ENCODE measurements at regions not wholly inside any gene's neighbourhood (a gene's known extent, or its start where the extent isn't known, plus 50 kb on each side); places are given as distances from the start of the nearest gene placed in this dataset.

- no peaks in the 10 kb centered on the region for H3K9me2 ChIP-seq (ENCODE audit: insufficient read depth)
- POLR2A ChIA-PET: no interaction called here
- CTCF ChIA-PET: no interaction called here
- no peaks in the 10 kb centered on the region for H3K79me2 ChIP-seq (ENCODE audit: insufficient read depth, low read length)
- TF ChIP-seq SRF (IDR thresholded peaks at IDR 0.05; ENCODE audit: low read depth): no peak
- TF ChIP-seq CTCF (IDR thresholded peaks at IDR 0.05 in 2 of 3, conservative IDR thresholded peaks at IDR 0.05 in 1 of 3; ENCODE audit: borderline replicate concordance in 1 of 3, insufficient read depth in 1 of 3, low read depth in 2 of 3, low read length in 2 of 3): no peak
- no peak for TF ChIP-seq ELF1 (IDR thresholded peaks at IDR 0.05; ENCODE audit: borderline replicate concordance, low read depth)
- no peak for TF ChIP-seq EZH2phosphoT487 (IDR thresholded peaks at IDR 0.05; ENCODE audit: borderline replicate concordance)
- no peak for TF ChIP-seq POLR2A (IDR thresholded peaks at IDR 0.05; ENCODE audit: borderline replicate concordance, extremely low read depth, insufficient read depth, insufficient read length)
- TF ChIP-seq EZH2 (IDR thresholded peaks at IDR 0.05): no peak
- no peak for TF ChIP-seq POLR2AphosphoS5 (IDR thresholded peaks at IDR 0.05; ENCODE audit: low read depth, low read length)
- no peak for TF ChIP-seq JUND (IDR thresholded peaks at IDR 0.05)
- TF ChIP-seq, protein P1, sequence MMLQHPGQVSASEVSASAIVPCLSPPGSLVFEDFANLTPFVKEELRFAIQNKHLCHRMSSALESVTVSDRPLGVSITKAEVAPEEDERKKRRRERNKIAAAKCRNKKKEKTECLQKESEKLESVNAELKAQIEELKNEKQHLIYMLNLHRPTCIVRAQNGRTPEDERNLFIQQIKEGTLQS (IDR thresholded peaks at IDR 0.05): no peak
- no peak for TF ChIP-seq SP1 (IDR thresholded peaks at IDR 0.05; ENCODE audit: low read depth)
- no peak for TF ChIP-seq ZFX (IDR thresholded peaks at IDR 0.05)
- TF ChIP-seq TCF7L2 (IDR thresholded peaks at IDR 0.05; ENCODE audit: borderline replicate concordance, extremely low read depth, insufficient read depth, insufficient read length): no peak
- no peak for TF ChIP-seq YY1 (IDR thresholded peaks at IDR 0.05; ENCODE audit: extremely low read depth, insufficient replicate concordance, low read depth, low read length)
- no peak for TF ChIP-seq REST (IDR thresholded peaks at IDR 0.05; ENCODE audit: low read depth)
- no peak for TF ChIP-seq CBX3 (IDR thresholded peaks at IDR 0.05; ENCODE audit: low read depth)
- no peak for TF ChIP-seq FOSL1 (IDR thresholded peaks at IDR 0.05; ENCODE audit: low read depth)
- no peak for TF ChIP-seq EGR1 (IDR thresholded peaks at IDR 0.05; ENCODE audit: low read depth)
- no peak for TF ChIP-seq ZBTB33 (IDR thresholded peaks at IDR 0.05; ENCODE audit: extremely low read depth, insufficient replicate concordance, low read length)
- no peak for TF ChIP-seq SIN3A (IDR thresholded peaks at IDR 0.05; ENCODE audit: low read depth)
- no peaks in the 10 kb centered on the region for H4K20me1 ChIP-seq (ENCODE audit: insufficient read depth)
- no peak for ATAC-seq
- no peak overlapping the region for H3K27ac ChIP-seq (ENCODE audit: low read depth, low read length)
- no peaks in the 10 kb centered on the region for H3K9me3 ChIP-seq (ENCODE audit: control insufficient read depth in 1 of 2, insufficient read depth in 1 of 2, low read depth in 1 of 2, low read length in 2 of 2)
- H3K27me3 ChIP-seq (ENCODE audit: insufficient read depth, low read length): no peaks in the 10 kb centered on the region
- RAD21 ChIA-PET (ENCODE audit: low non-redundant PET in 1 of 2, low total read pairs in 2 of 2, uncharacterized antibody in 2 of 2, unreplicated experiment in 2 of 2): no interaction called here
- H2AFZ ChIP-seq (ENCODE audit: low read depth, low read length, poor library complexity, severe bottlenecking): no peak overlapping the region
- BruUV-seq (replicated peaks): no TSS peak
- H3K4me3 ChIP-seq (replicated peaks in 1 of 2; ENCODE audit: low read depth in 1 of 2, low read length in 2 of 2): no peak overlapping the region
- H3K4me1 ChIP-seq (ENCODE audit: control insufficient read depth in 1 of 2, insufficient read depth in 2 of 2, low read length in 2 of 2): no peaks in the 10 kb centered on the region
- no peak overlapping the region for H3K9ac ChIP-seq (ENCODE audit: low read length)
- intact Hi-C loops (cut with micrococcal nuclease): no loop called here
- no peak overlapping the region for H3K4me2 ChIP-seq (ENCODE audit: low read length)
- no peaks in the 10 kb centered on the region for H3K36me3 ChIP-seq (ENCODE audit: control insufficient read depth in 1 of 2, insufficient read depth in 2 of 2, low read length in 2 of 2)
- no peak for DNase-seq (ENCODE audit: low read depth, low spot score)
Measured at GRCh38 chr7:82507365-82507975, 63.9 kb upstream of the CACNA2D1 start.
